ENCODE measurements at regions not wholly inside any gene's neighbourhood (a gene's known extent, or its start where the extent isn't known, plus 50 kb on each side); places are given as distances from the start of the nearest gene placed in this dataset.

GRCh38 chr13:24982333-24982999, 113.5 kb upstream of the PABPC3 start:
- no peak overlapping the region for H3K4me3 ChIP-seq

GRCh38 chr13:24983094-24983493, 112.8 kb upstream of the PABPC3 start:
- 80 to 86% methylated on average over 8 of the region's 8 CpGs for WGBS, 2 donors

More at GRCh38 chr13:24982333-24982999, 113.5 kb upstream of the PABPC3 start:
- peak overlapping the region in 1 of 10 donors; percentile 34 for H3K27ac ChIP-seq
- peaks cover 0 to 8% (median 0%) of the 10 kb centered on the region in 9 donors for H3K4me1 ChIP-seq
- TF ChIP-seq CTCF (IDR thresholded peaks at IDR 0.05): no peak
- WGBS, 2 donors: 34 to 41% methylated on average over 11 of the region's 11 CpGs
- intact Hi-C loops (cut with DNase I): no loop called here
- ATAC-seq (peak; percentile 82 to 97 (median 94)), DNase-seq (peak; percentile 36 to 48)
- no peaks in the 10 kb centered on the region for H3K36me3 ChIP-seq
- no peaks in the 10 kb centered on the region for H3K9me3 ChIP-seq
- peaks cover 0 to 34% (median 20%) of the 10 kb centered on the region in 7 donors for H3K27me3 ChIP-seq

GRCh38 chr13:24984134-24984533, 111.8 kb upstream of the PABPC3 start:
- H3K4me3 ChIP-seq: no peak overlapping the region
- intact Hi-C loops (cut with DNase I): no loop called here
- whole genome bisulfite sequencing, 2 donors: 79 to 80% methylated on average over 5 of the region's 5 CpGs
- no peaks in the 10 kb centered on the region for H3K9me3 ChIP-seq
- no peaks in the 10 kb centered on the region for H3K36me3 ChIP-seq
- peaks cover 0 to 8% (median 0%) of the 10 kb centered on the region in 9 donors for H3K4me1 ChIP-seq
- TF ChIP-seq CTCF (IDR thresholded peaks at IDR 0.05): no peak
- DNase-seq: no peak
- peaks cover 0 to 49% (median 27%) of the 10 kb centered on the region in 7 donors for H3K27me3 ChIP-seq
- no peak for ATAC-seq
- no peak overlapping the region for H3K27ac ChIP-seq

More at GRCh38 chr13:24983094-24983493, 112.8 kb upstream of the PABPC3 start:
- DNase-seq (no peak), ATAC-seq (no peak)
- H3K36me3 ChIP-seq: no peaks in the 10 kb centered on the region
- H3K4me3 ChIP-seq: no peak overlapping the region
- H3K4me1 ChIP-seq: peaks cover 0 to 8% (median 0%) of the 10 kb centered on the region in 9 donors
- peaks cover 0 to 38% (median 23%) of the 10 kb centered on the region in 7 donors for H3K27me3 ChIP-seq
- intact Hi-C loops (cut with DNase I): no loop called here
- H3K9me3 ChIP-seq: no peaks in the 10 kb centered on the region
- TF ChIP-seq CTCF (IDR thresholded peaks at IDR 0.05): no peak
- H3K27ac ChIP-seq: peak overlapping the region in 1 of 10 donors; percentile 34

- TF ChIP-seq CTCF (IDR thresholded peaks at IDR 0.05): no peak
- ATAC-seq: no peak
- Histone ChIP-seq H3K27ac (no peak overlapping the region), H3K4me3 (no peak overlapping the region), H3K4me1 (peaks cover 0 to 8% (median 0%) of the 10 kb centered on the region in 9 donors), H3K9me3 (no peaks in the 10 kb centered on the region), H3K36me3 (no peaks in the 10 kb centered on the region), H3K27me3 (peaks cover 0 to 51% (median 27%) of the 10 kb centered on the region in 7 donors)
- DNase-seq: no peak
- intact Hi-C loops (cut with DNase I): no loop called here
- 69 to 74% methylated on average over 5 of the region's 5 CpGs for WGBS, 2 donors
Observed at GRCh38 chr13:24985107-24985506, 110.8 kb upstream of the PABPC3 start.

Data from heart right ventricle (tissue), 16 donors.